ENCODE measurements at regions not wholly inside any gene's neighbourhood (a gene's known extent, or its start where the extent isn't known, plus 50 kb on each side); places are given as distances from the start of the nearest gene placed in this dataset.

DNA sequence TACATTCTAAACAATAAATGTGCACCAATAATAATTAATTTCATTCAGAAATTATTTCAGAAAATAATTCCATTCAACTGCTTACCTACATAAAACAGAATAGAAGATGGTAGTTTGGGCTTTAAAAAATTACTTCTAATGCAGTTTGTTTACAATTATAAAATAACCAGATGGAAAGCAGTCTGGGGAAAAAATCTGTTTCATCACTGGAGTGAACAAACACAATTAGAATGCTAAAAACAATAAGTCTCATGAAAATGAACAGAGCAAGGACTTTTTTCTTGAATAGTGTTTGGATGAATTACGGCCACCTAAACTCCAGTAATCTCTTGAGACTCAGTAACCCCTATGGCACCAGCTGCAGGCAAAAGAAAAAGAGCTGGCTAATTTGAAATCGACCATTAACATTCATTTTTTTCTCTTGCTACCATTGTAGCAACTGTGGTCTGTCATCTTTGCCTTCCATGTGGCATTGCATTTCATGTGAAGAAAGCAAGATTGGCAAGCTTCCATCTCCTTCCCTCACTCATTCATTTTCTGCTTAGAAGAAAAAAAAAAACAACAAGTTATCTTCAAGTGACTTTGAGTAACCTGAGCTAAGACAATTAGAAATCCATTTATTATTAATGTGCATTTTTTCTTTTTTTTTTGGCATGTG is 88.4 kb upstream of the CEP85L start:
- H2AK5ac ChIP-seq (ENCODE audit: low read depth, low read length): no peak overlapping the region
- no peaks in the 10 kb centered on the region for H3K79me2 ChIP-seq (ENCODE audit: control insufficient read depth in 1 of 2, insufficient read depth in 2 of 2, low read length in 2 of 2)
- no peak overlapping the region for H3K14ac ChIP-seq (ENCODE audit: insufficient read length)
- H3K4me1 ChIP-seq (replicated peaks in 1 of 4; ENCODE audit: control insufficient read depth in 3 of 4, insufficient read depth in 4 of 4, low read length in 3 of 4): peaks cover 0 to 2% (median 0%) of the 10 kb centered on the region in 4 experiments; a peak in 1 of 7 replicates
- FAIRE-seq (no peak), DNase-seq (ENCODE audit: low read depth in 1 of 2, low spot score in 2 of 2) (no peak)
- no peak overlapping the region for H2BK20ac ChIP-seq (ENCODE audit: low read length)
- H3K56ac ChIP-seq (replicated peaks; ENCODE audit: insufficient read length, low read depth, low read length): no peak overlapping the region
- CTCF ChIA-PET (ENCODE audit: partially characterized antibody): interaction anchor here (0.6 to 4.7 kb wide), 3 partner anchors 10 to 953 kb away, joined by 3 to 17 read pairs (median 3); no protein-coding TSS in a partner anchor
- H3K18ac ChIP-seq (ENCODE audit: extremely low read depth, low read length): no peak overlapping the region
- TF ChIP-seq EGR1 (IDR thresholded peaks at IDR 0.05; ENCODE audit: borderline replicate concordance, low read depth, low read length) (no peak), BACH1 (IDR thresholded peaks at IDR 0.05; ENCODE audit: low read length) (no peak), TAF7 (optimal IDR thresholded peaks at IDR 0.05; ENCODE audit: borderline replicate concordance, low read depth, low read length) (no peak), CEBPB (IDR thresholded peaks at IDR 0.05; ENCODE audit: low read depth, low read length) (no peak), EZH2 (IDR thresholded peaks at IDR 0.05; ENCODE audit: low read depth, low read length, severe bottlenecking) (no peak), POLR2AphosphoS5 (IDR thresholded peaks at IDR 0.05; ENCODE audit: low read depth, low read length) (no peak), EP300 (IDR thresholded peaks at IDR 0.05; ENCODE audit: borderline replicate concordance in 1 of 2, low read depth in 2 of 2, low read length in 2 of 2) (no peak), POLR2A (IDR thresholded peaks at IDR 0.05; ENCODE audit: control extremely low read depth in 1 of 2, low read depth in 2 of 2, low read length in 2 of 2) (no peak), RNF2 (IDR thresholded peaks at IDR 0.05; ENCODE audit: borderline replicate concordance, low read depth, low read length, missing control alignments, poor library complexity, severe bottlenecking) (no peak)
- TF ChIP-seq, protein P1, sequence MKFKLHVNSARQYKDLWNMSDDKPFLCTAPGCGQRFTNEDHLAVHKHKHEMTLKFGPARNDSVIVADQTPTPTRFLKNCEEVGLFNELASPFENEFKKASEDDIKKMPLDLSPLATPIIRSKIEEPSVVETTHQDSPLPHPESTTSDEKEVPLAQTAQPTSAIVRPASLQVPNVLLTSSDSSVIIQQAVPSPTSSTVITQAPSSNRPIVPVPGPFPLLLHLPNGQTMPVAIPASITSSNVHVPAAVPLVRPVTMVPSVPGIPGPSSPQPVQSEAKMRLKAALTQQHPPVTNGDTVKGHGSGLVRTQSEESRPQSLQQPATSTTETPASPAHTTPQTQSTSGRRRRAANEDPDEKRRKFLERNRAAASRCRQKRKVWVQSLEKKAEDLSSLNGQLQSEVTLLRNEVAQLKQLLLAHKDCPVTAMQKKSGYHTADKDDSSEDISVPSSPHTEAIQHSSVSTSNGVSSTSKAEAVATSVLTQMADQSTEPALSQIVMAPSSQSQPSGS (IDR thresholded peaks at IDR 0.05; ENCODE audit: low read length): no peak
- H3K4ac ChIP-seq (replicated peaks; ENCODE audit: insufficient read length, low read depth, low read length): no peak overlapping the region
- no peak overlapping the region for H4K8ac ChIP-seq (ENCODE audit: extremely low read depth, insufficient read depth, low read length)
- no peaks in the 10 kb centered on the region for H4K20me1 ChIP-seq (replicated peaks in 1 of 2; ENCODE audit: control insufficient read depth in 1 of 2, insufficient read depth in 2 of 2, low read length in 2 of 2)
- no peak overlapping the region for H3K4me2 ChIP-seq (ENCODE audit: insufficient read depth in 1 of 2, low read depth in 2 of 2, low read length in 2 of 2)
- no peak overlapping the region for H3K9ac ChIP-seq (replicated peaks in 1 of 4; ENCODE audit: extremely low read depth in 1 of 4, low read depth in 3 of 4, low read length in 3 of 4)
- H3K27me3 ChIP-seq (replicated peaks in 1 of 4; ENCODE audit: control insufficient read depth in 3 of 4, extremely low read depth in 1 of 4, insufficient read depth in 3 of 4, low read length in 3 of 4): no peaks in the 10 kb centered on the region
- H4K91ac ChIP-seq (replicated peaks; ENCODE audit: insufficient read length, low read length): no peak overlapping the region
- H3K9me3 ChIP-seq (ENCODE audit: insufficient read depth in 2 of 2, low read depth in 1 of 2, low read length in 1 of 2): no peaks in the 10 kb centered on the region
- no peak overlapping the region for H2AFZ ChIP-seq (ENCODE audit: low read length)
- H2BK12ac ChIP-seq (ENCODE audit: low read depth, low read length): no peak overlapping the region
- 93% methylated on average over 2 of the region's 2 CpGs; no CpG with 5 or more reads in 1 of the 2 experiments for WGBS, 2 experiments (ENCODE audit: extremely low coverage in 1 of 2, insufficient coverage in 1 of 2, insufficient read length in 1 of 2, insufficient replicate concordance in 2 of 2, low coverage in 1 of 2, low lambda C conversion rate in 2 of 2, missing lambda C conversion rate in 1 of 2)
- H3K27ac ChIP-seq (ENCODE audit: low read depth, low read length): no peak overlapping the region
- no peaks in the 10 kb centered on the region for H3K36me3 ChIP-seq (ENCODE audit: control insufficient read depth in 2 of 4, insufficient read depth in 4 of 4, low read length in 3 of 4)
- no peak overlapping the region for H4K5ac ChIP-seq (ENCODE audit: insufficient read length, low read depth, low read length)
- no peak overlapping the region for H3K4me3 ChIP-seq (ENCODE audit: extremely low read depth in 1 of 4, insufficient read depth in 2 of 4, low read depth in 3 of 4, low read length in 4 of 4)
- H3K79me1 ChIP-seq (ENCODE audit: low read depth, low read length): no peaks in the 10 kb centered on the region
- H3K23ac ChIP-seq (ENCODE audit: insufficient read length): no peak overlapping the region
- no peak overlapping the region for H2BK15ac ChIP-seq (ENCODE audit: low read length)
- POLR2A ChIA-PET (ENCODE audit: partially characterized antibody): no interaction called here
- H3K23me2 ChIP-seq (ENCODE audit: low read depth, low read length): no peaks in the 10 kb centered on the region; the same call in 1 of the 2 replicates
- no peak overlapping the region for H2BK5ac ChIP-seq (ENCODE audit: low read depth, low read length)
- no peak overlapping the region for H2BK120ac ChIP-seq (replicated peaks; ENCODE audit: low read depth, low read length)

Measured in H1 (cell line).